ENCODE measurements at regions not wholly inside any gene's neighbourhood (a gene's known extent, or its start where the extent isn't known, plus 50 kb on each side); places are given as distances from the start of the nearest gene placed in this dataset.

DNA sequence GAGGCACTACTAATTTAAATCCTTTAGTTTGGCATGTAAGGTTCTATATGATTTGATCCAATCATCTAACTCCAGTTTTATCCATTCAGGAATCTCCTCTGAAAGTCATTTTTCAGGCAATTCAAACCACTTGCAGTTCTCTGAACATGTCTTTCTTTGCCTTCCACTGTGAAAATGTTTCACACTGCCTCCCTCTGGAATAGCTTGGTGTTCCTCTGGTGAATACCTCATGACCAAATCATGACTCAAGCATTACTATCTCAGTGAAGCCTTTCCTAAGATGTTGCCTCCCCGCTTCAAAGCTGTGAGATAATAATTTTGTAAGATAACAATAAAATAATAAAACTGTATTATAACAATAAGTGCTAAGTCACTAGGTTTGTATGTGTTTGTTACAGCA lies 981.1 kb downstream of the DTWD2 start:
- ChIA-PET CTCF (no interaction called here), POLR2A (no interaction called here)
- Mint-ChIP-seq H3K27ac (no peak overlapping the region), H3K27me3 (no peaks in the 10 kb centered on the region), H3K4me3 (no peak overlapping the region), H3K36me3 (ENCODE audit: low read depth) (no peaks in the 10 kb centered on the region), H3K9me3 (no peaks in the 10 kb centered on the region), H3K4me1 (ENCODE audit: low read depth) (no peaks in the 10 kb centered on the region)
- TF ChIP-seq, protein P1, sequence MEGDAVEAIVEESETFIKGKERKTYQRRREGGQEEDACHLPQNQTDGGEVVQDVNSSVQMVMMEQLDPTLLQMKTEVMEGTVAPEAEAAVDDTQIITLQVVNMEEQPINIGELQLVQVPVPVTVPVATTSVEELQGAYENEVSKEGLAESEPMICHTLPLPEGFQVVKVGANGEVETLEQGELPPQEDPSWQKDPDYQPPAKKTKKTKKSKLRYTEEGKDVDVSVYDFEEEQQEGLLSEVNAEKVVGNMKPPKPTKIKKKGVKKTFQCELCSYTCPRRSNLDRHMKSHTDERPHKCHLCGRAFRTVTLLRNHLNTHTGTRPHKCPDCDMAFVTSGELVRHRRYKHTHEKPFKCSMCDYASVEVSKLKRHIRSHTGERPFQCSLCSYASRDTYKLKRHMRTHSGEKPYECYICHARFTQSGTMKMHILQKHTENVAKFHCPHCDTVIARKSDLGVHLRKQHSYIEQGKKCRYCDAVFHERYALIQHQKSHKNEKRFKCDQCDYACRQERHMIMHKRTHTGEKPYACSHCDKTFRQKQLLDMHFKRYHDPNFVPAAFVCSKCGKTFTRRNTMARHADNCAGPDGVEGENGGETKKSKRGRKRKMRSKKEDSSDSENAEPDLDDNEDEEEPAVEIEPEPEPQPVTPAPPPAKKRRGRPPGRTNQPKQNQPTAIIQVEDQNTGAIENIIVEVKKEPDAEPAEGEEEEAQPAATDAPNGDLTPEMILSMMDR (IDR thresholded peaks at IDR 0.05), result no peak
- intact Hi-C loops (cut with micrococcal nuclease), result no loop called here
- ATAC-seq, result no peak
- no peak for DNase-seq

DNA sequence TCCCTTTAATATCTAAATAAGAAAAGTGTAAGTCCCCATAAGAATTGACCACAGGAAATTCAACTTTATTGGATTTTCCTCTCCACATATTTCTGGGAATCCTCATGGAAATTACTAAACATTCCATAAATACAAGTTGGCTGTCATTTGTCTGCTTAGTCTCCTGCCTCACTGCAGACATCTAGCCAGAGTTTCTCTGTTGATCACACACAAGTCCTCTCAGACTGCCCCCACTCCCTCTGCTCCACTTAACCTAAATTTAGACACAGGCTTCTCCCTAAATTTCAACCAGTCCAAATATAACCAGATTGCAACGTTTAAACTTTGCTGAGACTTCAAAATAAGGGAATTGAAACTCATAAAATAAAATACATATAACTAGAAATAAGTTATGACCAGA lies 982.1 kb downstream of the DTWD2 start:
- ATAC-seq, result no peak
- no peaks in the 10 kb centered on the region for H3K9me3 Mint-ChIP-seq
- H3K27me3 Mint-ChIP-seq, result no peaks in the 10 kb centered on the region
- no peak overlapping the region for H3K4me3 Mint-ChIP-seq
- intact Hi-C loops (cut with micrococcal nuclease), result no loop called here
- TF ChIP-seq, protein P1 (IDR thresholded peaks at IDR 0.05), result no peak
- ChIA-PET CTCF (no interaction called here), POLR2A (no interaction called here)
- H3K27ac Mint-ChIP-seq, result no peak overlapping the region
- H3K4me1 Mint-ChIP-seq (ENCODE audit: low read depth), result no peaks in the 10 kb centered on the region
- DNase-seq, result no peak
- no peaks in the 10 kb centered on the region for H3K36me3 Mint-ChIP-seq (ENCODE audit: low read depth)

DNA sequence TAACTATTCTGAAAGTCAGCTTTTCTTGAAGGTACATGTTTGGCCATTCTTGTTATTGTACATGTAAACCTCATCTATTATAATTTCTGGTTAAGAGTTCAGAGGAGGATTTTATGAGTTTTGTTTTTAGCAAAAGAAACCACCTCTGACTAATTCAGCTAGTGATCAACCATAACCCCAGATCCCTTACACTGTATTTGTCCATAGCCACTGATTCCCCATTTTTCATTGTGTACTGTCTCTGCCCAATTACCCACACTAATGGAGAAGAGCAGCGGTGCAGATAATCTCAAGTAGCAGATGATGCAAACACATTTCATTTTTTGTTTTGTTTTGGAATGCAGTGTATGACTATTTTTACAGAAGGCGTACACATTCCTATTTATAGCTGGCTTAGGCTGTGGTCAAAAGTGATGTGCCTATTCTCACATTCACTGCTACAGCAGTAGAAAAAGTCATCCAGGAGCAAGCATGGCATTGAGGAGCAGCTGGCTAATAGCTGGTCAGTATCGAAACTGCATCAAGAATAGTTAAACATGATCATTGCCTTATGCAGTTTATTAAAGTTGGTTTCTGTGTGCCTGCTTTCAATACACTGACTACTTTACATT lies 988.3 kb downstream of the DTWD2 start:
- intact Hi-C loops (cut with micrococcal nuclease), result no loop called here
- ChIA-PET CTCF (no interaction called here), POLR2A (no interaction called here)
- Mint-ChIP-seq H3K9me3 (peaks cover 2% of the 10 kb centered on the region), H3K4me3 (no peak overlapping the region), H3K27ac (no peak overlapping the region), H3K36me3 (ENCODE audit: low read depth) (no peaks in the 10 kb centered on the region), H3K4me1 (ENCODE audit: low read depth) (no peaks in the 10 kb centered on the region), H3K27me3 (no peaks in the 10 kb centered on the region)
- ATAC-seq (no peak), DNase-seq (no peak)
- TF ChIP-seq, protein P1 (IDR thresholded peaks at IDR 0.05), result no peak

DNA sequence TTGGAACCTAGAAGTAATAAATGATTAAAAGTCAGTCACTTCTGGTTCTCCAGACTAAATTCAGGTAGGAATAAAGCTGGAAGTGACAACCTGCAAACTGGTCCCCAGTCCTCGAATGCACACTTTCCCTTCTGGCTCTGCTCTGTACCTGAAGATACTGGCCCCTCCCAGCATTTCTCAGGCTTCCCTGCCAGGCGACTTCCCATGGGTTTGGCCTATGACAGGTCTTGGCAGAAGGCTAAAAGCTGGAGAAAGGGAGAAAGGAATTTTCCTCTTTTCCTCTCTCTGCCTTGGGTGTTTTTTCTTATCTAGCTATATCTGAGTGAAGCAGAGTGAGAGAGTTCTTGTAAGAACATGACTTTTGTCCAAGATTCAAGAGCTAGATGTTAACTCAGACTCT lies 1005.7 kb downstream of the DTWD2 start:
- Mint-ChIP-seq H3K9me3 (peaks cover under 1% of the 10 kb centered on the region), H3K36me3 (ENCODE audit: low read depth) (no peaks in the 10 kb centered on the region), H3K27ac (no peak overlapping the region), H3K4me1 (ENCODE audit: low read depth) (no peaks in the 10 kb centered on the region), H3K27me3 (no peaks in the 10 kb centered on the region), H3K4me3 (no peak overlapping the region)
- CTCF ChIA-PET, result no interaction called here
- DNase-seq (no peak), ATAC-seq (no peak)
- intact Hi-C loops (cut with micrococcal nuclease), result no loop called here
- TF ChIP-seq, protein P1 (IDR thresholded peaks at IDR 0.05), result no peak
- POLR2A ChIA-PET, result no interaction called here

DNA sequence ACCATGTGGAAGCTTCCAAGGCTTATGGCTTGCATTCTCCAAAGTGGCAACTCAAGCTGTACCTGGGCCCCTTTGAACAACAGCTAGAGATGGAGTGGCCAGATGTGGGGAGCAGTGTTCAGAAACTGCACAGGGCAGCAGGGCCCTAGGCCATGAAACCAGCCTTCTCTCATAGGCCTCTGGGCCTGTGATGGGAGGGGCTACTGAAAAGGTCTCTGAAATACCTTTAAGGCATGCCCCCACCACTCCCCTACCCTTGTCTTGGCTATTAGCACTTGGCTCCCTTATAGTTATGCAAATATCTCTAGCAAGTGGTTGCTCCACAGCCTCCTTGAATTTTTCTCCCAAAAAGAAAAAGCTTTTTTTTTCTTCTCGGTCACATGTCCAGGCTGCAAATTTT lies 1014.6 kb downstream of the DTWD2 start:
- CTCF ChIA-PET, result no interaction called here
- intact Hi-C loops (cut with micrococcal nuclease), result no loop called here

More for the DNA sequence above, 1014.6 kb downstream of the DTWD2 start:
- POLR2A ChIA-PET, result no interaction called here
- Mint-ChIP-seq H3K27me3 (no peaks in the 10 kb centered on the region), H3K27ac (no peak overlapping the region), H3K36me3 (ENCODE audit: low read depth) (no peaks in the 10 kb centered on the region), H3K4me3 (no peak overlapping the region), H3K9me3 (peaks cover 6% of the 10 kb centered on the region), H3K4me1 (ENCODE audit: low read depth) (no peaks in the 10 kb centered on the region)
- ATAC-seq, result no peak
- TF ChIP-seq, protein P1 (IDR thresholded peaks at IDR 0.05), result no peak
- no peak for DNase-seq
